SU-DHL-6 (cell line): ENCODE measurements at regions not wholly inside any gene's neighbourhood (a gene's known extent, or its start where the extent isn't known, plus 50 kb on each side); places are given as distances from the start of the nearest gene placed in this dataset.

Source experiments
- H2AFZ ChIP-seq: fragments of 200-600 bp; sonication (generic); 2 replicates; pipeline ENCODE4 v1.6.1; 2014; ENCODE audit warnings: low read depth, mild to moderate bottlenecking, moderate library complexity, mixed read lengths, antibody characterized with exemption, low read length; ENCODE audit not compliant: severe bottlenecking
- H3F3A ChIP-seq: fragments of 200-600 bp; shearing (Covaris generic); 2 replicates; pipeline ENCODE4 v1.6.0; 2016; ENCODE audit warnings: antibody characterized with exemption, mild to moderate bottlenecking; ENCODE audit not compliant: insufficient read depth
- H3K27ac ChIP-seq: fragments of 200-600 bp; sonication (generic); 2 replicates; pipeline ENCODE4 v1.5.1; 2016; ENCODE audit warnings: low read depth, mild to moderate bottlenecking, low read length, moderate library complexity, mixed read lengths
- H3K27me3 ChIP-seq: fragments of 200-600 bp; sonication (generic), shearing (Covaris generic); 2 replicates; pipeline ENCODE4 v1.6.0; 2014; ENCODE audit warnings: mild to moderate bottlenecking, low read length
- H3K36me3 ChIP-seq: fragments of 200-600 bp; sonication (generic); 2 replicates; pipeline ENCODE4 v1.6.1; 2014; ENCODE audit warnings: mild to moderate bottlenecking, low read length, mixed read lengths
- H3K4me2 ChIP-seq: fragments of 300-600, 200-600 bp; shearing (Covaris generic), sonication (generic); 2 replicates; pipeline ENCODE4 v1.6.0; 2014; ENCODE audit warnings: low read length, low read depth, mild to moderate bottlenecking; ENCODE audit not compliant: poor library complexity, severe bottlenecking
- H3K4me3 ChIP-seq: fragments of 200-600 bp; sonication (generic); 2 replicates; pipeline ENCODE4 v1.5.1; 2014; ENCODE audit warnings: antibody characterized with exemption, low read length, mild to moderate bottlenecking, mixed read lengths; ENCODE audit not compliant: insufficient read depth, poor library complexity, severe bottlenecking
- H3K79me2 ChIP-seq: fragments of 200-600 bp; sonication (generic); 2 replicates; pipeline ENCODE4 v1.6.1; 2014; ENCODE audit warnings: mild to moderate bottlenecking, low read length, moderate library complexity; ENCODE audit not compliant: insufficient read depth
- H3K9ac ChIP-seq: fragments of 200-600 bp; sonication (generic); 2 replicates; pipeline ENCODE4 v1.7.0; 2014; ENCODE audit warnings: mild to moderate bottlenecking, low read length
- H3K9me2 ChIP-seq: fragments of 200-600 bp; sonication (generic); replicated peaks from 2 replicates; pipeline ENCODE4 v1.6.1; 2014; ENCODE audit warnings: low read length; ENCODE audit not compliant: insufficient read depth
- H3K9me3 ChIP-seq: fragments of 200-600 bp; sonication (generic); 2 replicates; pipeline ENCODE4 v1.6.1; 2014; ENCODE audit warnings: low read length, mixed read lengths; ENCODE audit not compliant: insufficient read depth
- H4K20me1 ChIP-seq: fragments of 200-600 bp; sonication (generic); 2 replicates; pipeline ENCODE4 v1.6.1; 2014; ENCODE audit warnings: low read depth, mild to moderate bottlenecking, antibody characterized with exemption, low read length, moderate library complexity, mixed read lengths
- EZH2phosphoT487 ChIP-seq: fragments of 200-600 bp; sonication (generic), shearing (Covaris generic); conservative IDR thresholded peaks from 2 replicates; pipeline ENCODE4 v1.6.1; 2018; ENCODE audit warnings: mild to moderate bottlenecking, antibody characterized with exemption, low read length, moderate library complexity, mixed read lengths
- TF ChIP-seq, protein P1 (sequence below): fragments of 200-600 bp; sonication (generic); IDR thresholded peaks from one replicate; pipeline ENCODE4 v1.5.1; 2017; ENCODE audit warnings: antibody characterized with exemption, mild to moderate bottlenecking, low read length, moderate library complexity; ENCODE audit not compliant: insufficient read depth, poor library complexity, severe bottlenecking

- H3K9me2 ChIP-seq = no peaks in the 10 kb centered on the region
- H3F3A ChIP-seq = no peaks in the 10 kb centered on the region
- H3K9me3 ChIP-seq = no peaks in the 10 kb centered on the region
- H3K27ac ChIP-seq = no peak overlapping the region
- no peak for TF ChIP-seq EZH2phosphoT487
- TF ChIP-seq, protein P1, sequence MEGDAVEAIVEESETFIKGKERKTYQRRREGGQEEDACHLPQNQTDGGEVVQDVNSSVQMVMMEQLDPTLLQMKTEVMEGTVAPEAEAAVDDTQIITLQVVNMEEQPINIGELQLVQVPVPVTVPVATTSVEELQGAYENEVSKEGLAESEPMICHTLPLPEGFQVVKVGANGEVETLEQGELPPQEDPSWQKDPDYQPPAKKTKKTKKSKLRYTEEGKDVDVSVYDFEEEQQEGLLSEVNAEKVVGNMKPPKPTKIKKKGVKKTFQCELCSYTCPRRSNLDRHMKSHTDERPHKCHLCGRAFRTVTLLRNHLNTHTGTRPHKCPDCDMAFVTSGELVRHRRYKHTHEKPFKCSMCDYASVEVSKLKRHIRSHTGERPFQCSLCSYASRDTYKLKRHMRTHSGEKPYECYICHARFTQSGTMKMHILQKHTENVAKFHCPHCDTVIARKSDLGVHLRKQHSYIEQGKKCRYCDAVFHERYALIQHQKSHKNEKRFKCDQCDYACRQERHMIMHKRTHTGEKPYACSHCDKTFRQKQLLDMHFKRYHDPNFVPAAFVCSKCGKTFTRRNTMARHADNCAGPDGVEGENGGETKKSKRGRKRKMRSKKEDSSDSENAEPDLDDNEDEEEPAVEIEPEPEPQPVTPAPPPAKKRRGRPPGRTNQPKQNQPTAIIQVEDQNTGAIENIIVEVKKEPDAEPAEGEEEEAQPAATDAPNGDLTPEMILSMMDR = no peak
- no peaks in the 10 kb centered on the region for H4K20me1 ChIP-seq
- no peaks in the 10 kb centered on the region for H3K36me3 ChIP-seq
- no peak overlapping the region for H2AFZ ChIP-seq
- H3K9ac ChIP-seq = no peak overlapping the region
- no peak overlapping the region for H3K4me3 ChIP-seq
- no peaks in the 10 kb centered on the region for H3K79me2 ChIP-seq
- no peak overlapping the region for H3K4me2 ChIP-seq
- H3K27me3 ChIP-seq = no peaks in the 10 kb centered on the region
Measured at GRCh38 chr1:201686714-201687455, 142.1 kb upstream of the IPO9 start.

GRCh38 chr1:201688514-201688913 lies 140.4 kb upstream of the IPO9 start:
- Histone ChIP-seq H3K9ac (no peak overlapping the region), H3K79me2 (no peaks in the 10 kb centered on the region), H3K27me3 (no peaks in the 10 kb centered on the region), H3F3A (no peaks in the 10 kb centered on the region), H2AFZ (no peak overlapping the region), H3K4me3 (no peak overlapping the region), H3K9me3 (no peaks in the 10 kb centered on the region), H3K36me3 (no peaks in the 10 kb centered on the region), H4K20me1 (no peaks in the 10 kb centered on the region), H3K27ac (no peak overlapping the region), H3K9me2 (no peaks in the 10 kb centered on the region), H3K4me2 (no peak overlapping the region)
- no peak for TF ChIP-seq EZH2phosphoT487
- TF ChIP-seq, protein P1 = no peak

GRCh38 chr1:201689647-201690046 lies 139.3 kb upstream of the IPO9 start:
- no peaks in the 10 kb centered on the region for H3K27me3 ChIP-seq
- no peaks in the 10 kb centered on the region for H3F3A ChIP-seq
- no peaks in the 10 kb centered on the region for H3K9me3 ChIP-seq
- no peak overlapping the region for H3K27ac ChIP-seq
- no peak overlapping the region for H3K9ac ChIP-seq
- H3K4me2 ChIP-seq = no peak overlapping the region
- H3K4me3 ChIP-seq = no peak overlapping the region
- H3K36me3 ChIP-seq = no peaks in the 10 kb centered on the region
- H3K79me2 ChIP-seq = no peaks in the 10 kb centered on the region
- H4K20me1 ChIP-seq = no peaks in the 10 kb centered on the region
- H3K9me2 ChIP-seq = no peaks in the 10 kb centered on the region
- no peak for TF ChIP-seq EZH2phosphoT487
- TF ChIP-seq, protein P1 = no peak
- H2AFZ ChIP-seq = no peak overlapping the region
